GM21367 (cell line): ENCODE measurements at regions not wholly inside any gene's neighbourhood (a gene's known extent, or its start where the extent isn't known, plus 50 kb on each side); places are given as distances from the start of the nearest gene placed in this dataset.
"Not testable (repeated sequence)": the region's sequence is repeated elsewhere in the genome, so short reads cannot be mapped to it uniquely, and the experiment has no call there.

Experiments used
- ATAC-seq: cut with Tn5 transposase; IDR thresholded peaks from one replicate; pipeline ENCODE4 v1.9.1; 2021; ENCODE audit not compliant: unreplicated experiment

DNA sequence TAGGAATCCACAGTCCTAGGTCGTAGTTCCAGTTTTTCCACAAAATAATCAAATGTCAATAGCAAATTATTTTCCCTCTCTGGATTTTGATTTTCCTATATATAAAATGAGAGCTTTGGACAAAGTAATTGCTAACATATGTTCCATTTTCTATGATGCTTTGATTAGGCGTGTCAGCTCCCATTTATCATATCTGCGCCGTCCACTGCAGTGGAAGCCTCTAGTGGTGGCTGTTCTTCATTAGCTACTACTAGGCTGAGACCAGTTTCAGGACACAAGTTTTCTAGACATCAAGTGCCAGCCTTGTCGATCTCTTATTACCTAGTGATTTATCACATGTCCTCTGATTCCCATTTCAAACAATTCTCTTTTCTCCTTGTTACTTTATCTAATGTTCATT, 271.5 kb downstream of the TUSC7 start:
- no peak for ATAC-seq

DNA sequence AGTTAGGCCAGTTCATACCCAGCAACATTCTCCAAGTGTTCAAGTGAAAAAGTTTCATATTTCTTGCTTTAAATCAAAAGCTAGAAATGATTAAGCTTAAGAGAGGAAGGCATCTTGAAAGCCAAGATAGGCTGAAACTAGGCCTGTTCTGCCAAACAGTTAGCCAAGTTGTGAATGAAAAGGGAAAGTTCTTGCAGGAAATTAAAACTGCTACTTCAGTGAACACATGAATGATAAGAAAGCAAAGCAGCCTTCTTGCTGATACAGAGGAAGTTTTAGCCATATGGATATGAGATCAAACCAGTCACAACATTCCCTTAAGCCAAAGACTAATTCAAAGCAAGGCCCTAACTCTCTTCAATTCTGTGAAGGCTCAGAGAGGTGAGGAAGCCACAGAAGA, 274.7 kb downstream of the TUSC7 start:
- ATAC-seq = no peak

DNA sequence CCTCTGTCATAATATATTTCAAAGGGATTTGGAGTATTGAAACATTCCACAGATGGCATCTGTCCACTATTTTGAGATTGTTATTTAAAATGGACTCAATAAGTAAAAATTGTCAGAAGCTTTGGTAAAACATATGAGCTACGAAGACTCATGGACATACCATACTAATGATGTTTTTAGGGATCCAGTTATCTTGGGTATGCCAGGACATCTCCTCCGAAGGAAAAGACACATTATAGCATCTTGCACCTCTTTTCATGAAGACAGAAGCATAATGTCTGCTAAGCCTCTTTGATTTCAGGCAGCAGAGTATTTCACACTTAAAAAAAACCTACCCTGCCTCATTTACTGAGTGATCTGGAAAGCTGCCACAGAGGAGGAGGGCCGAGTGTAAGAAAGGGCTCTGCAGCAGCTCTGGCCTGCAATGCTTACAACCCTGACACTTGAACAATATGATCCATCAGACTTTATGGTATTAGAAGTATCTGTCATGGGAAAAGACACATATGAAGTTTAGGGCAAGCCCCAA, 284.8 kb downstream of the TUSC7 start:
- no peak for ATAC-seq

DNA sequence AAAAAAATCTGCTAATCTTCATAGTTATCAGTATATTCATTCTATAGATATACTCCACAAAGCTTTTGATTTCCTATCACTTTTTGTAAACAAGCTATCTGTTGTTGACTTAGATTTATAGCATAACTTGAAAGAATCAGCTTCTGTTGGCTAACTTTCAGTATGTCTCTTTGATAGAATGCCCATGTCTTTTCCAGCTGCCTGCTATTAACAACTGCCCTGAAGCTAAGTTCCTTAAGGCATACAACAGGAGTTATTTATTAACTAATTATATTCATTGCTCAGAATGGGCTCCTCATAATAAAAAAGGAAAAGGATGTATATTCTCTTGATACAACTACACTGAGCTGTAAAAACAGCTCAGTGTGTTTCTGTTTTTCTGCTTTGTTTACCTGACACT, 293.9 kb downstream of the TUSC7 start:
- no peak for ATAC-seq

DNA sequence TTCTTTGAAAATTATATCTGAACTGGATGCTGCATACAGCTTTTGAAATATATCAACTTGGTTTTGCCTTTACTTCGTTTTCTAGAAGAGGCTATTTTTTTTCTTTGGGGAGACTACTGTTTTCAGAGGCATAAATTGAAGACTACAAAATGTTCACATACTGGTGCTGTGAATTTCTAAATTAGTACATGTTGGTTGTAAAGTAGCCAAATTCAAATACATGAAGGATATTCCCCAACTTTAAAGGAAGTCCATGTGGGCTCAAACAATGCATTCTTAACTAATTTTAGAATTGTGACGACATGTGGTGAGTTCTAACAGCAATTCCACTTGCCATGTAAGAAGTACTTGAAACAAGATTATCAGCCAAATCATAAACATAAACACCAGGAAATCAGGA, 295.7 kb downstream of the TUSC7 start:
- no peak for ATAC-seq

DNA sequence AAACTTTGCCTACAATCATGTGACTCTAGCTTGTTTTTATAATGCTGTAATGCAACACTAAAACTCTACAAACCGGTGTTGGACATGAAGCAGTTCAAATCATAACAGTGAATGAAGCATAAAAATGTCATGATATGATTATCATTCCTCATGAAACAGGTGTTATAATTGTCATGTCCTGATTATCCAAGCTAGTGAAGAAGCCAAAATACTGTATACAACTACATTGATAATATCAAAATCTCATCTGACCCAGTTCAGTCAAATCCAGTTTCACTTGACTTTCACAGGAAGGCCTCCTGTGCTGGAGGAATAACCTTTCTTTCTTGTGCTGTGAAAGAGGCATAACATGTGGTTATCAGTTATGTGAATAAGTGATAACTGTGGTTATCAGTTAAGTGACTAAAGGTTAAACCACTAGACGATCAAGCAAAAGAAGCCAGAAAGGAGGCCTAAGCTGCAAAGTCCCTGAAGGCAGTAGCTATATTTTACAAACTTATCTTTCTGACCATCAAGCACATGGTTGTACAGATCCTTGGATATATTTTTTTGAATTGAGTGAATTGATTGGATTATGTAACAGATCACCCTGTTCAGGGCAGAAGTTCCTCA, 296.4 kb downstream of the TUSC7 start:
- ATAC-seq = no peak

DNA sequence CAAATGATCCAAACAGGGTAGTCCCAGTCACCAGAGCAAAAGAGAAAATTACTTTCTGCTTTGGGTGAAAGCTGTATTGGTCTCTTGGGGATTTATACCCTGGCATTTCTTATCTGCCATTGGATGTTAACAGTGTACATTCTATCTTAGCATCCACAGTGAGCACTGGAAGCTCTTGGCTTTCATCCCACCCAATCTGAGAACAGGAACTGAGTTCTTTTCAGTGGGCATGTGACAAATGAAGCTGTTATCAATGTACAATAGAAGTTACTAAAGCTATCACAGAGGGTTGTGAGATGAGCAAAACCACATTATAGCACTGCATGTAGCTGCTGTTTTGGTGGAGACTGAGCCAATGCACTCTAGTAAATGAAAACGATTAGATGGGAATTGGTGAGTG, 300.7 kb downstream of the TUSC7 start:
- no peak for ATAC-seq

GRCh38 chr3:117011687-117012250, 302.2 kb downstream of the TUSC7 start:
- ATAC-seq = no peak

- ATAC-seq = no peak
Measured at GRCh38 chr3:117016378-117016777, 306.8 kb downstream of the TUSC7 start.

DNA sequence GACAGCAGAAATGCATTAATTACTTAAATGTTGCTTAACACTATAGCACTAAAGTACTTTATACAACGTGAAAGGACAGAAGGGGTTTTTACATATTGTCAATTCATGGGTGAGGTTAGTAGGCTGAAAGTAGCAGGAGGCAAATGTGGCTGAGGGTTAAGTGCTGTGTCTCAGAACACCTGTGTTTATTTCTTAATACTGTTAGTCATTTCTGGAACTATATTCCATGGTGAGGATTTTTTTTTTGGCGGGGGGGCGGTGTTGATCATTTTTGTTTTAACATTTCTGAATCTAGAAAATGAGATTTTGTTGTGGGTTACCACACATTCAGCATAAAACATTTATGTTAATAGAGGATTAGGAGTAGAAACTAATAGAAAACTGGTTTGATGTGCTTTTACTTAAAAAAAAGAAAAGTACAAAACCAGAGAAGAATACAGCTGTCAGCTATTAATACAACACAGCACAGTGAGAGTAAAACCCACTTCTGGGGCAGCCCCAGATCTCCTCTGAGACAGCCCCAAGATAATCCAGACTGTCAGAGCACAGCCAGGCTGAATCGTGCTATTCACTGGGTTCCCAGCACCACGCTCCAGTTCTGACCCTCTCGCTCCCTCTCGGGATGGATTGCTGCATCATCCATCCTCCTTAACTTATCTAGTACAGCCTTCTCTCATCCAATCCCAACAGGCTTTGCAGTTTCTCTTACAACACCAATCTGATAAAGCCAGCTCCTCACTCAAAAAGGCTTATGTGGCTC, 307.7 kb downstream of the TUSC7 start:
- peak; percentile 53 for ATAC-seq

GRCh38 chr3:117018655-117019054, 309.1 kb downstream of the TUSC7 start:
- ATAC-seq = no peak

GRCh38 chr3:117019082-117019713, 309.6 kb downstream of the TUSC7 start:
- ATAC-seq = peak; percentile 69

DNA sequence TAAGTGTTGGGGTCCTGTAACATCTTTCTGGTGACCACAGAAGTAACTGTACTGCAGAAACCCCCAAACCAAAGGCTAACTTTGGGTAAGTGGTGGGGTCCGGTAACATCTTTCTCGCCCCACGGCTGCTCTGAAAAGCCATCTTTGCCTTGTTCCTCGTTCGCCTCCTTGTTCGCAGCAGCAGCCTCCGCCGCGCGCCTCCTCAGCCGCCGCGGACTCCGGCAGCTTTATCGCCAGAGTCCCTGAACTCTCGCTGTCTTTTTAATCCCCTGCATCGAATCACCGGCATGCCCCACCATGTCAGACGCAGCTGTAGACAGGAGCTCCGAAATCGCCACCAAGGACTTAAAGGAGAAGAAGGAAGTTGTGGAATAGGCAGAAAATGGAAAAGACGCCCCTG, 316.8 kb downstream of the TUSC7 start:
- no peak for ATAC-seq

GRCh38 chr3:117035745-117036144, 326.2 kb downstream of the TUSC7 start:
- no peak for ATAC-seq

DNA sequence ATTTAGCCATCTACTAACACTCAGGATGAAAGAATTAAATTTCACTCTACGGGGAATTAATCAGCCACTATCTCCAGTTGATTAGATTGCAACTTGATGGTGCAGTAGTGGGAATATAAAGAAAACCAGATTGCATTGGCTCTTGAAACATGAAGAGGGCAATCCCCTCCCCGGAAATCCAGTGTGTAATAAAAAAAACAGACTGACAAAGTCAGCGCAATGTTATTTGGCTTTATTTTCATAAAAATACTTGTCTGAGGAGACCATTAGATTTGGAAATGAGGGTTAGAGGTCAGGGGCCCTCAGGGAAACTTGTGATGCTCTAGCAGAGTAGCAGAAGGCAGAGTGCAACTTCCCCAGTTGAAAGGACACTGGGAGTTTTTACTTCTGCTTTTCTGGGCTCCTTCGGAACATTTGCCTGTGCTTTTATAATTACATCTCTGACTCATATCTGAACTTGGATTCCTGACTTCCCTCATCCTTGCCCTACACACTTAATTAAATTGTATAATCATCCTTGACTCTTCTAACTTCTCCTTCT, 326.8 kb downstream of the TUSC7 start:
- ATAC-seq = no peak

- ATAC-seq = no peak
Measured at GRCh38 chr3:117045143-117045542, 335.6 kb downstream of the TUSC7 start.

GRCh38 chr3:117047951-117048705, 338.5 kb downstream of the TUSC7 start:
- no peak for ATAC-seq

GRCh38 chr3:117052395-117052794, 342.8 kb downstream of the TUSC7 start:
- ATAC-seq = no peak

- ATAC-seq = no peak
Measured at GRCh38 chr3:117054556-117054955, 345.0 kb downstream of the TUSC7 start.

DNA sequence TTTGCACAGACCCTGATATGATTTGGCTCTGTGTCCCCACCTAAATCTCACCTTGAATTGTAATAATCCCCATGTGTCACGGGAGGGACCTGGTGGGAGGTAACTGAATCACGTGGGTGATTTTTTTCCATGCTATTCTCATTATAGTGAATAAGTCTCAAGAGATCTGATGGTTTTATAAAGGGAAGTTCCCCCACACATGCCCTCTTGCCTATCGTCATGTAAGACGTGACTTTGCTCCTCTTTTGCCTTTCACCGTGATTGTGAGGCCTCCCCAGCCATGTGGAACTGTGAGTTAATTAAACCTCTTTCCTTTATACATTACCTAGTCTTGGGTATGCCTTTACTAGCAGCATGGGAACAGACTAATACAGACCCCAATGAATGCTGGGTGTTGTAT, 347.4 kb downstream of the TUSC7 start:
- not testable (repeated sequence) for ATAC-seq
